OCI-LY7 (cell line): ENCODE measurements at regions not wholly inside any gene's neighbourhood (a gene's known extent, or its start where the extent isn't known, plus 50 kb on each side); places are given as distances from the start of the nearest gene placed in this dataset.

Experiments used
- BruUV-seq: library from RNA; stranded (reverse); fragments of 400-500 nt; replicated peaks from 2 replicates; lab custom pipeline; 2021; lab: Mats Ljungman, UMichigan
- CTCF ChIA-PET: fragments of 300-600 bp; sonication (Branson Sonifier 250); formaldehyde crosslinking; loops from one replicate; lab custom pipeline; 2022; ENCODE audit warnings: antibody characterized with exemption; ENCODE audit not compliant: unreplicated experiment; lab: Charles Lee
- POLR2A ChIA-PET: fragments of 300-600 bp; sonication (Branson Sonifier 250); formaldehyde crosslinking; loops from one replicate; lab custom pipeline; 2022; ENCODE audit warnings: antibody characterized with exemption; lab: Charles Lee
- DNase-seq: peaks from one replicate; pipeline ENCODE4 v3.0.0-alpha.2; 2015; ENCODE audit warnings: low spot score
- H2AFZ ChIP-seq: fragments of 200-600 bp; sonication (generic), shearing (Covaris generic); 2 replicates; pipeline ENCODE4 v1.6.1; 2014; ENCODE audit warnings: mild to moderate bottlenecking, antibody characterized with exemption, low read length, moderate library complexity
- H3K27ac ChIP-seq: fragments of 200-600 bp; sonication (generic); 2 replicates; pipeline ENCODE4 v1.5.1; 2014; ENCODE audit warnings: mixed run types, low read depth, mild to moderate bottlenecking, moderate library complexity, low read length, inconsistent platforms; ENCODE audit not compliant: poor library complexity, severe bottlenecking
- H3K36me3 ChIP-seq: fragments of 200-600 bp; sonication (generic); 2 replicates; pipeline ENCODE4 v1.6.1; 2014; ENCODE audit warnings: mild to moderate bottlenecking, antibody characterized with exemption, low read length, moderate library complexity, mixed read lengths; ENCODE audit not compliant: insufficient read depth
- H3K4me1 ChIP-seq: fragments of 200-600 bp; sonication (generic); 2 replicates; pipeline ENCODE4 v1.5.1; 2014; ENCODE audit warnings: mild to moderate bottlenecking, low read length; ENCODE audit not compliant: insufficient read depth, poor library complexity, severe bottlenecking
- H3K4me2 ChIP-seq: fragments of 200-600 bp; sonication (generic); 2 replicates; pipeline ENCODE4 v1.6.1; 2014; ENCODE audit warnings: mild to moderate bottlenecking, low read length
- H3K4me3 ChIP-seq: fragments of 200-600 bp; sonication (generic); 2 replicates; pipeline ENCODE4 v1.5.1; 2014; ENCODE audit warnings: mild to moderate bottlenecking, low read depth, low read length; ENCODE audit not compliant: poor library complexity, severe bottlenecking
- H3K79me2 ChIP-seq: fragments of 200-600 bp; sonication (generic); 2 replicates; pipeline ENCODE4 v1.6.1; 2016; ENCODE audit warnings: low read depth, mild to moderate bottlenecking, low read length, moderate library complexity, mixed read lengths; ENCODE audit not compliant: insufficient read depth
- H3K9me2 ChIP-seq: fragments of 200-600 bp; sonication (generic); 2 replicates; pipeline ENCODE4 v1.6.1; 2016; ENCODE audit warnings: mild to moderate bottlenecking, low read length, mixed read lengths; ENCODE audit not compliant: insufficient read depth
- H3K9me3 ChIP-seq: fragments of 200-600 bp; sonication (generic); 2 replicates; pipeline ENCODE4 v1.6.1; 2014; ENCODE audit warnings: mild to moderate bottlenecking, mixed run types, low read length, mixed read lengths
- H4K20me1 ChIP-seq: fragments of 200-600 bp; sonication (generic); 2 replicates; pipeline ENCODE4 v1.6.1; 2014; ENCODE audit warnings: mild to moderate bottlenecking, antibody characterized with exemption, low read length, moderate library complexity, mixed read lengths; ENCODE audit not compliant: insufficient read depth
- EZH2phosphoT487 ChIP-seq: fragments of 200-600 bp; sonication (generic); IDR thresholded peaks from 2 replicates; pipeline ENCODE4 v1.6.1; 2018; ENCODE audit warnings: low read depth, borderline replicate concordance, mild to moderate bottlenecking, mixed run types, antibody characterized with exemption, low read length, moderate library complexity, mixed read lengths
- intact Hi-C: fragments of 100-400 bp; cut with micrococcal nuclease; formaldehyde crosslinking; loops from one replicate; pipeline ENCODE4 v1.10.0; 2022; ENCODE audit not compliant: unreplicated experiment
- TF ChIP-seq, protein P1 (sequence below): fragments of 200-600 bp; sonication (generic); conservative IDR thresholded peaks from 2 replicates; pipeline ENCODE4 v1.5.1; 2014; ENCODE audit warnings: mild to moderate bottlenecking, antibody characterized with exemption, low read length, moderate library complexity, mixed read lengths

GRCh38 chr14:89616425-89616824, 199.4 kb upstream of the FOXN3 start:
- BruUV-seq: no TSS peak
- Histone ChIP-seq H4K20me1 (no peaks in the 10 kb centered on the region), H2AFZ (peak overlapping the region; percentile 73; the same call in 1 of the 2 replicates), H3K4me1 (peaks cover 66% of the 10 kb centered on the region), H3K4me3 (peak overlapping the region; percentile 81), H3K4me2 (peak overlapping the region; percentile 89), H3K79me2 (peaks cover 41% of the 10 kb centered on the region), H3K27ac (peak overlapping the region; percentile 74), H3K36me3 (peaks cover 10% of the 10 kb centered on the region), H3K9me2 (no peaks in the 10 kb centered on the region), H3K9me3 (no peaks in the 10 kb centered on the region)
- intact Hi-C loops: loop anchor here (2.0 to 5.0 kb wide), 3 partner anchors 199 to 766 kb away; partner anchors contain the start of gene FOXN3
- TF ChIP-seq EZH2phosphoT487: no peak
- TF ChIP-seq, protein P1, sequence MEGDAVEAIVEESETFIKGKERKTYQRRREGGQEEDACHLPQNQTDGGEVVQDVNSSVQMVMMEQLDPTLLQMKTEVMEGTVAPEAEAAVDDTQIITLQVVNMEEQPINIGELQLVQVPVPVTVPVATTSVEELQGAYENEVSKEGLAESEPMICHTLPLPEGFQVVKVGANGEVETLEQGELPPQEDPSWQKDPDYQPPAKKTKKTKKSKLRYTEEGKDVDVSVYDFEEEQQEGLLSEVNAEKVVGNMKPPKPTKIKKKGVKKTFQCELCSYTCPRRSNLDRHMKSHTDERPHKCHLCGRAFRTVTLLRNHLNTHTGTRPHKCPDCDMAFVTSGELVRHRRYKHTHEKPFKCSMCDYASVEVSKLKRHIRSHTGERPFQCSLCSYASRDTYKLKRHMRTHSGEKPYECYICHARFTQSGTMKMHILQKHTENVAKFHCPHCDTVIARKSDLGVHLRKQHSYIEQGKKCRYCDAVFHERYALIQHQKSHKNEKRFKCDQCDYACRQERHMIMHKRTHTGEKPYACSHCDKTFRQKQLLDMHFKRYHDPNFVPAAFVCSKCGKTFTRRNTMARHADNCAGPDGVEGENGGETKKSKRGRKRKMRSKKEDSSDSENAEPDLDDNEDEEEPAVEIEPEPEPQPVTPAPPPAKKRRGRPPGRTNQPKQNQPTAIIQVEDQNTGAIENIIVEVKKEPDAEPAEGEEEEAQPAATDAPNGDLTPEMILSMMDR: no peak
- ChIA-PET POLR2A (interaction anchor here (1.2 to 1.8 kb wide), 2 partner anchors 13 to 186 kb away, joined by 4 to 5 read pairs; no protein-coding TSS in a partner anchor), CTCF (no interaction called here)
- DNase-seq: no peak

DNA sequence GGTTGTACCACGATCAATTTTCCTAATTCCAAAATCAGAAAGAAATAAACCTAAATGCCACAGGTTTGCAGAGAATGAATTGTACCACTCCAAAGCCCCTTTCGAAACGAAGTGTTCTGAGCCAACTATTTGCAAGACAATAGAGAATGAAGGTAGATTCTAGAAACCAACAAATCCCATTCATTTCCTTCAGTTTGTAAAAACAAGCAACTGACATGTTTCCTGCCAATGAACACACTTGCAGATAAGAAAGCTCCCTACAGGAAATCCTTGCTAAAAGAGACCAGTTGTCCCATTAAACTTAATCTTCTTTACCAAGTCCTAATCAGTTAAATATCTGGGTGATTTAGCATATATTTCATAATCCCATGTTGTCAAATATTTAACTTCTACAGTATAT, 198.4 kb upstream of the FOXN3 start:
- H4K20me1 ChIP-seq: no peaks in the 10 kb centered on the region
- no peak overlapping the region for H3K4me3 ChIP-seq
- POLR2A ChIA-PET: interaction anchor here (0.7 to 1.8 kb wide), 4 partner anchors 138 to 822 kb away, joined by 3 to 6 read pairs (median 4); partner anchors contain the start of gene EML5
- no peak for TF ChIP-seq EZH2phosphoT487
- TF ChIP-seq, protein P1: no peak
- H3K4me1 ChIP-seq: peaks cover 56% of the 10 kb centered on the region
- BruUV-seq: no TSS peak
- CTCF ChIA-PET: no interaction called here
- H3K9me2 ChIP-seq: no peaks in the 10 kb centered on the region
- intact Hi-C loops: loop anchor here (5.0 kb wide), 2 partner anchors 198 to 767 kb away; partner anchors contain the start of gene FOXN3
- peak overlapping the region; percentile 89 for H3K4me2 ChIP-seq
- DNase-seq: peak; percentile 13
- H3K9me3 ChIP-seq: no peaks in the 10 kb centered on the region
- peaks cover 41% of the 10 kb centered on the region for H3K79me2 ChIP-seq
- H3K36me3 ChIP-seq: peaks cover 10% of the 10 kb centered on the region
- H3K27ac ChIP-seq: no peak overlapping the region
- no peak overlapping the region for H2AFZ ChIP-seq

- H3K4me1 ChIP-seq: peaks cover 44% of the 10 kb centered on the region
- POLR2A ChIA-PET: interaction anchor here (0.7 to 1.2 kb wide), 3 partner anchors 8 to 455 kb away, joined by 3 to 9 read pairs (median 4); no protein-coding TSS in a partner anchor
These were observed 197.1 kb upstream of the FOXN3 start for GRCh38 chr14:89614009-89614691.

More at GRCh38 chr14:89614009-89614691, 197.1 kb upstream of the FOXN3 start:
- H3K9me3 ChIP-seq: no peaks in the 10 kb centered on the region
- BruUV-seq: no TSS peak
- no peak overlapping the region for H3K4me3 ChIP-seq
- no peaks in the 10 kb centered on the region for H4K20me1 ChIP-seq
- no peaks in the 10 kb centered on the region for H3K9me2 ChIP-seq
- DNase-seq: peak; percentile 29
- H2AFZ ChIP-seq: no peak overlapping the region
- no peak overlapping the region for H3K27ac ChIP-seq
- peaks cover 10% of the 10 kb centered on the region for H3K36me3 ChIP-seq
- intact Hi-C loops: no loop called here
- CTCF ChIA-PET: no interaction called here
- H3K4me2 ChIP-seq: peak overlapping the region; percentile 89
- peaks cover 41% of the 10 kb centered on the region for H3K79me2 ChIP-seq
- TF ChIP-seq, protein P1: no peak
- no peak for TF ChIP-seq EZH2phosphoT487
